HG02870 (cell line): ENCODE measurements at regions not wholly inside any gene's neighbourhood (a gene's known extent, or its start where the extent isn't known, plus 50 kb on each side); places are given as distances from the start of the nearest gene placed in this dataset.

Experiments used
- ATAC-seq: cut with Tn5 transposase; IDR thresholded peaks from one replicate; pipeline ENCODE4 v1.9.1; 2021; ENCODE audit warnings: mild to moderate bottlenecking, moderate library complexity; ENCODE audit not compliant: unreplicated experiment

DNA sequence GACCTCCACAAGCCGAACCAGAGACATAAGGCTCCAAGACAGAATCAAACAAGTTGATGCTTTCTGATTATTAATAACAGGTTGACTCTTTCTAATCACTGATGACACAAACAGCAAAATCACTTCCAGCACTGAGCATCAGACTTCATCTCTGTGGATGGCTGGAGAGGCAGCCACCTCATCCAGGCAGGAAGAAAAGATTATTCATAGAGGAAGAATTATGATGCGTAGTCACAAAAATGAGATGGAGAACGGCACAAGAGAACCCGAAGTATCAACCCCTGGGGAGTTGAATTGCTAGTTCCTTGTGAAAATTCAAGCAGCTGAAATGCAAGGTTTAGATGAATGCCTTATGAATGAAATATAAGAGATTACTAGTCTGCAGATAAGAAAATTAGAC is 49.9 kb upstream of the LMCD1 start:
- no peak for ATAC-seq
